Brain microvascular endothelial cell (primary cell): ENCODE measurements at regions not wholly inside any gene's neighbourhood (a gene's known extent, or its start where the extent isn't known, plus 50 kb on each side); places are given as distances from the start of the nearest gene placed in this dataset.

Experiments
- DNase-seq: peaks from one replicate; pipeline ENCODE4 v3.0.0-alpha.2; 2020
- H3K27ac ChIP-seq: fragments of 250-450 bp; sonication (Bioruptor Pico); 2 replicates; pipeline ENCODE4 v1.5.1; 2020; ENCODE audit warnings: mild to moderate bottlenecking, moderate library complexity
- H3K27me3 ChIP-seq: fragments of 250-450 bp; sonication (Bioruptor Pico); replicated peaks from 2 replicates; pipeline ENCODE4 v1.5.1; 2020; ENCODE audit warnings: mild to moderate bottlenecking
- H3K36me3 ChIP-seq: fragments of 250-450 bp; sonication (Bioruptor Pico); replicated peaks from 2 replicates; pipeline ENCODE4 v1.5.1; 2020; ENCODE audit warnings: mild to moderate bottlenecking
- H3K4me3 ChIP-seq: 2 replicates; pipeline ENCODE4 v1.5.1; 2011; ENCODE audit warnings: low read depth, mild to moderate bottlenecking, control low read depth, low read length, moderate library complexity
- in situ Hi-C: cut with HindIII; loops from 2 replicates; pipeline ENCODE4 v1.10.0; 2017; ENCODE audit warnings: low sequenced_read_pairs, low pct_ligation_motif_present
- TF ChIP-seq, protein P1 (sequence below): IDR thresholded peaks from 2 replicates; pipeline ENCODE4 v1.5.1; 2011; ENCODE audit warnings: low read depth, mild to moderate bottlenecking, moderate library complexity, low read length, control low read depth, inconsistent platforms; ENCODE audit errors: missing control alignments

DNA sequence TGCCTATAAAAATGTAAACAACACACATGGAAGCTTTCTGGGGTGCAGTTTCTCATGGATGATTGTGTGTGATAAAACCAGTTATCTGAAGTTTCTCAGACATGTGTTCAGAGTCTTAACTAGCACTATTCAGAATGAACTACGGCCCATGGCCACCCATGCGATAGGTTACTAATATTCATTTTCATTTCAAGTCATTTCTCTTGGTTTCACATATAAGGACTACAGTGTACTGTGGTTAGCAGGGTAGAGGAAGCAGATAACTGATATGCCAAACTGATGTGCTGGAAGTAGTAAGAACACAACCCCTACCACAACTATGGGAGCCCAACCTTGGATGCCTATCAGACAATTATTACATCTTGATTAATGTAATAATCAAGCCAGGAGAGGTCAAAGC is 372.1 kb downstream of the DTWD2 start:
- TF ChIP-seq, protein P1, sequence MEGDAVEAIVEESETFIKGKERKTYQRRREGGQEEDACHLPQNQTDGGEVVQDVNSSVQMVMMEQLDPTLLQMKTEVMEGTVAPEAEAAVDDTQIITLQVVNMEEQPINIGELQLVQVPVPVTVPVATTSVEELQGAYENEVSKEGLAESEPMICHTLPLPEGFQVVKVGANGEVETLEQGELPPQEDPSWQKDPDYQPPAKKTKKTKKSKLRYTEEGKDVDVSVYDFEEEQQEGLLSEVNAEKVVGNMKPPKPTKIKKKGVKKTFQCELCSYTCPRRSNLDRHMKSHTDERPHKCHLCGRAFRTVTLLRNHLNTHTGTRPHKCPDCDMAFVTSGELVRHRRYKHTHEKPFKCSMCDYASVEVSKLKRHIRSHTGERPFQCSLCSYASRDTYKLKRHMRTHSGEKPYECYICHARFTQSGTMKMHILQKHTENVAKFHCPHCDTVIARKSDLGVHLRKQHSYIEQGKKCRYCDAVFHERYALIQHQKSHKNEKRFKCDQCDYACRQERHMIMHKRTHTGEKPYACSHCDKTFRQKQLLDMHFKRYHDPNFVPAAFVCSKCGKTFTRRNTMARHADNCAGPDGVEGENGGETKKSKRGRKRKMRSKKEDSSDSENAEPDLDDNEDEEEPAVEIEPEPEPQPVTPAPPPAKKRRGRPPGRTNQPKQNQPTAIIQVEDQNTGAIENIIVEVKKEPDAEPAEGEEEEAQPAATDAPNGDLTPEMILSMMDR: no peak

DNA sequence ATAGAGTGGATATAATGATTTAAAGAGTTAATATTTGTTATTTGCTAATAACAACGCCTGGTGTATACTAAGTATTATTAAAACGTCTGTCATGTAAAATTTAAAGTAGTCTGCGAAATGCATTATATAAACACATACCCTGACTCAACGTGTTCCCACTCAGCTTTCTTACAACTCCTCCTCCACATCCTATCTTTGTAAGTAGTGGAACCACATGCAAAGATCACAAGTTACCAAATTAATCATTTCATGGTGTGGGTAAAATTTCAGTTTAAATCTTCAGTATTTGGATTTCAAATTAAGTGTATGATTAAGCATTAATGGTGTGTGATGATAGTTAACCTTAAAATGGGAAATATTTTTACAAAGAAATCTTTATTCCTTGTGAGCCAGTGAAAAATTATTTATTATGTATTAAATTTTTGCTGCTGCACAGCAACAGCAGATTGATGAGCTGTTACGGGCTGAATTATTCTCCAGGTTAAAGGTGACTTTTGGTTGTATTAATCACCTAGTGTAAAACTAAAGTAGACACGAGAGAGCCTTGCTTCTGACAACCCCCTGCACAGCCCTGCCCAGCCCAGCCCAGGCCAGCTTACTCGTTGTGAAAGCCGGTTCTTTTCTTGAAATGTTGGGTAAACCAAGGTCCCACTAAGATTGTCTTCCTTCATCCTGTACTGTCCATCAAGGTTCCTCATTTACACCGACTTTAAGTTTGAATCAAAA is 373.5 kb downstream of the DTWD2 start:
- Histone ChIP-seq H3K36me3 (no peaks in the 10 kb centered on the region), H3K4me3 (no peak overlapping the region), H3K27ac (no peak overlapping the region), H3K27me3 (no peaks in the 10 kb centered on the region)
- in situ Hi-C loops: no loop called here
- TF ChIP-seq, protein P1: no peak
- no peak for DNase-seq

More for the DNA sequence above, 372.1 kb downstream of the DTWD2 start:
- Histone ChIP-seq H3K4me3 (no peak overlapping the region), H3K36me3 (no peaks in the 10 kb centered on the region), H3K27me3 (no peaks in the 10 kb centered on the region), H3K27ac (no peak overlapping the region)
- no peak for DNase-seq
- in situ Hi-C loops: no loop called here

DNA sequence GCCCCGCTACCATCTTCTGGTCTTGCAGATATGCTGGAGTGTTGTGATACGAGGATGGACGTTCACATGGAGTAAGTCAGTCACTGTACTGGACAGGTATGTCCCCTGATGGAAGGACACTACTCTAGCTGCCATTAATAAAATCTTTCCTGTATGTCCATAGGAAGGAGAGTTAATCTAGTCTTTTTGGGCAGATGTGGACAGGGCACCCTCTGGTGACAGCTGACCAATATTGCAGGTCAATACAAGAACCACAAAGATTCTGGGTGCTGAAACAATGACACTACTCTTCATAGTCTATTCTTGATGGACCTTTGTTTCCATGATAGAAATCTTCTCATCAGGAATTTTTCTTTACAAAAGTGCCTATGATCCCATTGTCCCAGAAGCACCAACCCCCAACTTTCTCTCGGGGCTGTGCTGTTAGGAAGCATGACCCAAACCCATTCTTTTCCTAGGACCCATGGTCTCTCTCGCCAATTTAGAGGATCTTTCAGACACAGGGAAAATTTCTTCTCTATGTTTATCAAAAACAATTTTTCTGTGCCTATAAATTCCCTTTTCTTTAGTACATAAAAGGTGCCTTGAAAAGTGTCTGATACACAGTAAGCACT is 376.9 kb downstream of the DTWD2 start:
- no peaks in the 10 kb centered on the region for H3K27me3 ChIP-seq
- in situ Hi-C loops: no loop called here
- no peak overlapping the region for H3K4me3 ChIP-seq
- DNase-seq: peak; percentile 52
- TF ChIP-seq, protein P1: peak; percentile 86
- H3K36me3 ChIP-seq: no peaks in the 10 kb centered on the region
- H3K27ac ChIP-seq: no peak overlapping the region

DNA sequence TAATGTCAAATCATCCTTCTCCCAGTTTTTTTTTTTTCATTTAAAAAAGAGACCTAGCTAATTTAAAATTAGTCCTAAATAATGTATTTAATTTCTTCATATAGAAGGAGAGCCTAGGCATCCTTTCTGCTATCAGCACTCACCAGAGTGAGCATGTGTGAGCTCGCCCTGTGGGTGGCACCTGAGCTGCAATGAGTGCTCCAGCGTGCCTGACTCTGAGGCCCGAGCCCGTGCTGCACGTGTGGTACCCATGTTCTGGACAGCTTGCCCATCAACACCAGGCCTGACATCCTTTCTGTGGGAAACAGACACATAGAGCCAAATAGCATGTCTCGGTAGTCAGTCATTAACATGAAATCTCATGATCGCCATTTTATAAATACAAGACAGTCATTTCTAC is 381.4 kb downstream of the DTWD2 start:
- DNase-seq: no peak
- no peaks in the 10 kb centered on the region for H3K27me3 ChIP-seq
- no peak overlapping the region for H3K4me3 ChIP-seq
- in situ Hi-C loops: no loop called here
- no peak overlapping the region for H3K27ac ChIP-seq
- TF ChIP-seq, protein P1: no peak
- H3K36me3 ChIP-seq: no peaks in the 10 kb centered on the region

DNA sequence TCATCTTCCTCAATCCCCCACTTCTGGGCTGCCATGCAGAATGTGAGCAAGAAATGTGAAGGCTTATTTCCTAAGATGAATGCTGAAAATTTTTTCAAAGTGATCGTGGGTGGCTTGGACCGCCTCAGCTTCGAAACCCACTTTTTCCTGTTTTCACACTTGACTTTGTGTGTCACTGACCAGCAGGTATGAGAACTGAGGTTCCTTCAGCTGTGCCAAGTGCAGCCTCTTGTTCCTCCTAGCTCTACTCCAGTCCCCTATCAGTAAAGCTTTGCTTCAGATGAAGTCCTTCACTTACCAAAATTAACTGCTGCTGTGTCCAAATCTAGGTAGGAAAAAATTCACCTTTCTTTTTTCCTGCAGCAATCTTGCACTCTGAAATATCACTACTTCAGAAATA is 382.6 kb downstream of the DTWD2 start:
- TF ChIP-seq, protein P1: no peak
- no peak for DNase-seq
- H3K27ac ChIP-seq: no peak overlapping the region
- H3K27me3 ChIP-seq: no peaks in the 10 kb centered on the region
- H3K36me3 ChIP-seq: no peaks in the 10 kb centered on the region
- in situ Hi-C loops: no loop called here
- no peak overlapping the region for H3K4me3 ChIP-seq
